Glomerular visceral epithelial cell (primary cell): ENCODE measurements at regions not wholly inside any gene's neighbourhood (a gene's known extent, or its start where the extent isn't known, plus 50 kb on each side); places are given as distances from the start of the nearest gene placed in this dataset.

Experiments
- DNase-seq: peaks from one replicate; pipeline ENCODE4 v3.0.0-alpha.2; 2016; ENCODE audit errors: extremely low spot score

- peak; percentile 39 for DNase-seq
These were observed 331.9 kb downstream of the TGFB2 start for GRCh38 chr1:218677026-218677425.

- DNase-seq = no peak
These were observed 334.3 kb downstream of the TGFB2 start for GRCh38 chr1:218679391-218679790.

GRCh38 chr1:218679988-218680748 is 335.0 kb downstream of the TGFB2 start:
- DNase-seq = peak; percentile 72

- DNase-seq = no peak
These were observed 338.1 kb downstream of the TGFB2 start for GRCh38 chr1:218683242-218683641.

- no peak for DNase-seq
These were observed 341.1 kb downstream of the TGFB2 start for GRCh38 chr1:218686258-218686657.

GRCh38 chr1:218686761-218687160 is 341.6 kb downstream of the TGFB2 start:
- DNase-seq = no peak

GRCh38 chr1:218692808-218693207 is 347.7 kb downstream of the TGFB2 start:
- no peak for DNase-seq

- DNase-seq = no peak
These were observed 348.5 kb downstream of the TGFB2 start for GRCh38 chr1:218693599-218693998.

- no peak for DNase-seq
These were observed 348.9 kb downstream of the TGFB2 start for GRCh38 chr1:218694085-218694484.

GRCh38 chr1:218694636-218695035 is 349.5 kb downstream of the TGFB2 start:
- DNase-seq = no peak

- no peak for DNase-seq
These were observed 350.4 kb downstream of the TGFB2 start for GRCh38 chr1:218695525-218695924.

- no peak for DNase-seq
These were observed 353.0 kb downstream of the TGFB2 start for GRCh38 chr1:218698141-218698540.

GRCh38 chr1:218699421-218699820 is 354.3 kb downstream of the TGFB2 start:
- DNase-seq = no peak

GRCh38 chr1:218699865-218700264 is 354.7 kb downstream of the TGFB2 start:
- DNase-seq = no peak

- DNase-seq = no peak
These were observed 355.5 kb downstream of the TGFB2 start for GRCh38 chr1:218700666-218701065.

GRCh38 chr1:218701131-218701530 is 356.0 kb downstream of the TGFB2 start:
- no peak for DNase-seq

GRCh38 chr1:218702775-218703174 is 357.6 kb downstream of the TGFB2 start:
- no peak for DNase-seq

GRCh38 chr1:218703836-218704235 is 358.7 kb downstream of the TGFB2 start:
- DNase-seq = no peak

- peak; percentile 34 for DNase-seq
These were observed 360.3 kb downstream of the TGFB2 start for GRCh38 chr1:218705391-218705790.

- peak; percentile 99 for DNase-seq
These were observed 361.1 kb downstream of the TGFB2 start for GRCh38 chr1:218705911-218706893.

GRCh38 chr1:218711001-218711400 is 365.9 kb downstream of the TGFB2 start:
- DNase-seq = no peak

GRCh38 chr1:218711884-218712674 is 366.9 kb downstream of the TGFB2 start:
- peak; percentile 16 for DNase-seq
